22Rv1 (cell line): ENCODE measurements at regions not wholly inside any gene's neighbourhood (a gene's known extent, or its start where the extent isn't known, plus 50 kb on each side); places are given as distances from the start of the nearest gene placed in this dataset.

ENCODE experiments used
- ZFX ChIP-seq: fragments of 450-650 bp; IDR thresholded peaks from 2 replicates; pipeline ENCODE4 v1.6.1; 2017; ENCODE audit warnings: antibody characterized with exemption, borderline replicate concordance
- TF ChIP-seq, protein P1 (sequence below): fragments of 450-650 bp; IDR thresholded peaks from 2 replicates; pipeline ENCODE4 v1.5.1; 2017; ENCODE audit warnings: mild to moderate bottlenecking

DNA sequence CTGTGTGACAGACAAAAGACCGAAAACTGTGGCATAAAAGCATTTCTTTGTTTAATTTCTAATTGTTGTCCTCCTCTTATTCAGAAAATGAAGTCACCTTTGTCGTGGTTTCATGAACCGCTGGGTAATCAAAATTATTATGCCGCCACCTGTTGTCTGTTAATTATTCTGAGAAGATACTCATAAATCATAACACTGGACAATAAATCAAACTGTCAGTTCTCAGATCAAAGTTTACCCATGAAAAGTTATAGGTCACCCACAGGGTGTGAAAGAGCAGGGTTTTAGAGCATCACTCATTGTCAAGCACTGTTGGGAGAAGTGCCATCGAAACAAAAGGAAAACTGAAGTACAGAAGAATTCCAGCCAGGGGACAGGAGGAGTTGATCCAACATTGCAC lies 474.3 kb downstream of the NR2F2 start:
- TF ChIP-seq, protein P1, sequence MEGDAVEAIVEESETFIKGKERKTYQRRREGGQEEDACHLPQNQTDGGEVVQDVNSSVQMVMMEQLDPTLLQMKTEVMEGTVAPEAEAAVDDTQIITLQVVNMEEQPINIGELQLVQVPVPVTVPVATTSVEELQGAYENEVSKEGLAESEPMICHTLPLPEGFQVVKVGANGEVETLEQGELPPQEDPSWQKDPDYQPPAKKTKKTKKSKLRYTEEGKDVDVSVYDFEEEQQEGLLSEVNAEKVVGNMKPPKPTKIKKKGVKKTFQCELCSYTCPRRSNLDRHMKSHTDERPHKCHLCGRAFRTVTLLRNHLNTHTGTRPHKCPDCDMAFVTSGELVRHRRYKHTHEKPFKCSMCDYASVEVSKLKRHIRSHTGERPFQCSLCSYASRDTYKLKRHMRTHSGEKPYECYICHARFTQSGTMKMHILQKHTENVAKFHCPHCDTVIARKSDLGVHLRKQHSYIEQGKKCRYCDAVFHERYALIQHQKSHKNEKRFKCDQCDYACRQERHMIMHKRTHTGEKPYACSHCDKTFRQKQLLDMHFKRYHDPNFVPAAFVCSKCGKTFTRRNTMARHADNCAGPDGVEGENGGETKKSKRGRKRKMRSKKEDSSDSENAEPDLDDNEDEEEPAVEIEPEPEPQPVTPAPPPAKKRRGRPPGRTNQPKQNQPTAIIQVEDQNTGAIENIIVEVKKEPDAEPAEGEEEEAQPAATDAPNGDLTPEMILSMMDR: no peak
- TF ChIP-seq ZFX: no peak
